Inferior parietal cortex (tissue), 1 donor: ENCODE measurements at regions not wholly inside any gene's neighbourhood (a gene's known extent, or its start where the extent isn't known, plus 50 kb on each side); places are given as distances from the start of the nearest gene placed in this dataset.

Experiments used
- DNase-seq: peaks from one replicate; pipeline ENCODE4 v3.0.0-alpha.2; 2016; ENCODE audit errors: extremely low spot score

- DNase-seq = no peak
Measured at GRCh38 chr20:7333841-7334240, 566.4 kb downstream of the BMP2 start.

DNA sequence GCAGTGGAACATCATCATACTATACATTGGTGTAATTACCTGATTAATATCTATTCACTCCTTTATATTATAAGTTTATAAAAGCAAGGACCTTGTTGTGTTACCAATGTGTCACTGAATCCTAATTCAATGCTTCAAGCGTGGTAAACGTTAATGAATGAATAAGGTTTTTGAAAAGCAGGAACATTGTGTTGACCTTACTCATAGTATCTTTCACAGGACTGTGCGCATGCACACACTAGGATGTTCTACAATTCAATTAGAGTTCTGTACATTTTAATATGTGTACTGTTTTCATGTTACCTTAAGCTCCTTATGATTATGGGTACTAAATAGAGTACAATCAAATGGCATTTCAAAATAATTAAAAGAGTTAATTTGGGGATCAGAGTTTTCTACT lies 578.5 kb downstream of the BMP2 start:
- no peak for DNase-seq

DNA sequence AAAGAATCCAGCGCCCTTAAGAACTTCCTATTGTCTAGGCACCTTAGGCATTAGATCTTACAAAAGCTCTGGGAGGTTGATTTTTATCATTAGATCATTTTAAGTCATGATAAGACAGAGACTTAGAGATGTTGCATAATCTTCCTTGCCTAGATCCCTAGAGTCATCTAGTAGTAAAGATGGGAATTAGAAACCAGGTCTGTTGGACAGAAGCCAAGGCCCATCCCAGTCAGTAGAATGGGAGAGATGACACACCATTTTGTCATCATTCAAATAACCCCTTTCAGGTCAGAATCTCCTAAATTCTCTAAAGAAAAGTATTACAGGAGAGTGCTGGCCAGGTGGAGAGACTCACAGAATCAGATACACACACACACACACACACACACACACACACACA lies 579.1 kb downstream of the BMP2 start:
- no peak for DNase-seq

DNA sequence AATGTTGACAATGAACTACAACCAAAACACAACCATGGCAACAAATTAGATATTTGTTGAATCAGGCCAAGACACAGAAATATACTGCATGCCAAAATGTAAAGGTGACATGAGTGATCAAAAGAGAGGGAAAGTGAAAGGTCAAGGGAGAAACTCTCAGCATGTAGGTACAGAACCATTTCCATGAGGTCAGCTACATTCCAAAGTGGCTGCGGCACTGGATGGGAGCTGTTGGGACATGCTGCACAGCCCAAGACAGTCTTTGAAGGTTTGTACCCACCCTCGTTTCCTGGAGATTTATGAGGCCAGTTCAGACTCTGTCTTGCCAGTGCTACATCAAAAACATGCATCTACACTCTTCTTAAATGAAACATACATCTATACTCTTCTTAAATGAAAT lies 579.9 kb downstream of the BMP2 start:
- DNase-seq = no peak

DNA sequence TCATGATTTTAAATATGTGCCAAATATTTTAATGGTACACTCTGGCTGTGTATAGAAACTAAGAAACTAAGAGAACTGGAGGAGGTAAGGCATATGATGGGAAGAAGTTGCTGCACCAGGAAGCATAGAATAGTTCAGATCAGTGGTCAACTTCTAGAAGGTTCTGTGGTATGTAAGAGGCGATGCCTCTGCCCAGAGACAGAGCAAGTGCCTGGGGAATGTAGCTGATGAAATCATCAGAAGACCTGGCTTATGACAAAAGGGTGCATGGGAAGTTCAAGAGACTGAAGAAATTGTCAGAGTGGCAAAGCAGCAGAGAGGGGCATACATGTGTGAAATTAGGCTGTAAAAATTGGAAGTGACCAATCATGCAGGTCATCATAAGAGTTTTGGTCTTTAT lies 580.8 kb downstream of the BMP2 start:
- DNase-seq = no peak

DNA sequence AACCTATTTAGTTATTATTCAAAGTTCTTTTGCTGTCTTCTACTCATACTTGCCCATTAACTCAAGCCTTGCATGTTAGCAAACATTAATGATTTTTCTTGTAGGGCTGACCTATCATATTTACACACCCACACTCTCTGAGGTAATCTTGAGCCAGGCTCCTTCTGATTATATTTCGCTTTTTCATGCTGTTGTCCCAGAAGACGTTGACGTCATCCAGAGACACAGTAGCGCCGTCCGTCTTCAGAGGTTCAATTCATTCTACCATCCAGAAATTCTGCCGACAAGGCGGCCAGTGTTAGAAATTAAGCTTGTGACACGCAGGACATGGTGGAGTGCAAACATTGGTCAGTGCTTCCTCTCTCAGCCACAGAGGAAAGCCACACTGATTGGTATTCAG lies 584.7 kb downstream of the BMP2 start:
- no peak for DNase-seq

DNA sequence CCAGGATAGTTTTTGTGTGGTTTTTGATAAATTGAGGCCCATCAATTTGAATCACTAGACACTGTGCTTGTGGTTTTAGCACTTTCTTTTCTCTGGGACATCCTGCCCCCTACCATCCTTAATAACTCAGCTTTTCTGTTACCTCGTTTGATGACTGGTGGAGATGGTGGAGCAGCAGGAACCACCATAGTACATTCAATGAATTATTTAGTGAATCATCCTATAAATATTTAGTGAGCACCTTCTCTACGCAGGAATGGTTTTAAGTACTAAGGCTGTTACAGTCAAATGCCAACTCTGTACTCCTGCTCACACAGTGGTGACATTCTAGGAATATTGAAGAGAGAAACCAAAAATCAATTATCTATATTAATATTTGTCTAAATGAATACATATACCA lies 585.2 kb downstream of the HAO1 start:
- no peak for DNase-seq

DNA sequence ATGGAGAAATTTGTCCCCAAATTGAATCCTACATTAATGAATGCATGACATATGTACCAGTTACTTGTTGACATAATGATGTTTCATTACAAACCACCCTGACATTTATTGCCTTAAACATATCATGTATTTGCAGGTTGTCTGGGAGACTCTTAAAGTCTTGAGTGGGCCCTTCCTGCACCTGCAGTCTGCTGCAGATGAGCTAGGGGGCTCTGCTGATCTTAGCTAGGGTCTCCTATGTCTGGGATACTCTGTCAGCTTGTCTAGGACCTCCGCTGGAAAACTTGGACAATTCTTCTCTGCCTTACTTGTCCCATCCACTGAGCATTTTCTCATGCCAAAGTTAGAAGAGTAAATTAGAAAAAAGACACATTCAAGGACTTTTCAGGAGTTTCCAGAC lies 581.6 kb downstream of the HAO1 start:
- no peak for DNase-seq

- no peak for DNase-seq
Measured at GRCh38 chr20:7359739-7360138, 580.5 kb downstream of the HAO1 start.

DNA sequence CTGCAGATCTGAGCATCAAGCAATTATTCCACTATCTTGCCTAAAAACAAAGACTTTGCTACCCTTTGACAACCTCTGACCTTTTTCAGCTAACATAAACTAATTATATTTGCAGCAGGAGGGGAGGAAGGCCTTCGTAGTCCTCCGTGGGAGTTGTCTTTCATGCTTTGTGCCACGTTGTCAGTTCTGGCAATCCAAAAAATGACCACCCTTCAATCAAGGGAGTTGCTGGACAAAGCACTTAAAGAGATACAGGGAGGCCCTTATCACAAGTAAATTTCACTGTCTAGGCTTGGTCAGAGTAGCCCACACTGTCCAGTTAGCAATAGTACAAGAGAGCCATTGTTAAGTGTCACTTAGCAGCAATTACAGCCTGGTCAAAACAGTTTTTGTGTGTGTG lies 578.9 kb downstream of the HAO1 start:
- no peak for DNase-seq

DNA sequence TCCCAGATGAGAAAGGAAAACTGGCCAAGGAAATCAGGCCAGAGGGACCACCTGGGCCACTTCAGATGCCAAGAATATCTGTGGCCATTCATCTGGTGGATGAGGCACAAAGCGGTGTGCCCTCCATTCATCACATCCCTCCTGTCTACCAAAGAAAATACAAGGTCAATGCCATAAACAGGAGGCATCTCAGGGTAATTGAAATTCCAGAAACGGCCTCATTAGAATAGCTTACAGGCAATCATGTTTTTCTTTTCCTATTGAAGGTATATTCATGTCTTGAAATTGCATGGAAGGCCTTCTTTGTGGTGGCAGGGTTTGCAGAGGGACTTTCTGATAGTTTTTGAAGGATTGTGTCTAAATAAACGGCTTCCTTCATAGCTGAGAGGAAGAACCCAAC lies 578.3 kb downstream of the HAO1 start:
- no peak for DNase-seq

- no peak for DNase-seq
Measured at GRCh38 chr20:7362601-7363000, 577.7 kb downstream of the HAO1 start.

DNA sequence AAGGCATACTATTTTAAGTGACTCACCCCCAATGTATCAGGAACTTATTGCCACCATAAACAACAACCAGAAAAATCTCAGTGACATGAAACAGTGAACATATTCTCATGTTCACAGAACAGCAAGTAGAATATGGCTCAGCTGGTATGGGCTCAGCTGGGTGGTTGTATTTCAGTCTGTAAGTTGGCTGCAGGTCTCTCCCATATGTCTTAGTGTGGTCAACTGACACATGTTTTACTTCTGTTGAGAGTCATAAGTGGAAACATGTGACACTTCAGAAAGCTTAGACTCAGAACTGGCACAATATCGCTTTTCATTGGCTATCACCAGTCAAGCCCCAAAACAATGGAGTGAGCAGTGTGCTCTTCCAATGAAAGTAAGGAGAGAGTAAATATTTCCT lies 574.1 kb downstream of the HAO1 start:
- DNase-seq = no peak

DNA sequence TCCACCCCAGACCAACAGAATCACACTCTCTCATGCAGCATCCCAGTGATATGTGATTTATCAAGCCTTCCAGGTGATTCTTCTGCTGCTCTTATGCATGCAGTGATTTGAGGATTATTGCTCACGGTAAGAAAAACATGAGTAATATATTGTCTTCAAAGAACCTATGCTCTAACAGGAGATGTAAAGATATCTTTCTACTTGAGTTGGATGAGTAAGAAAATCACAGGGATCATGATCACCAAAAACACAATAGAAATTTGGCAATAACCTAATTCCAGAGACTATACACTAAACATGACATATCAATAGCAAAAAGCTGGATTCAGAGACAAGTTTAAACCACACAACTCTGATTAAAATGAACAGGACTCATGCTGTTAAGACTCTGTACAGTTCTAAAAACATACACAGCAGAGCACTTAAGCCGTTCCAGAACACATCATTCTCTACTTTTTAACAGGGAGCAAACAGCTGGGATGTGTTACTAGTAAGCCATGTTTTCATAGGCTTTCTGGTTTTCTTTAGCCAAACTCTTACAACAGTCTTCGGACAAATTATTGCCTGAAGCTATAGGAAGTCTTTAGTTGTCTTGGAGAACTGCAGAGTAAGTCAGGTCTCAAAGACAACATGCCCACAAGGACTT lies 568.6 kb downstream of the HAO1 start:
- no peak for DNase-seq

DNA sequence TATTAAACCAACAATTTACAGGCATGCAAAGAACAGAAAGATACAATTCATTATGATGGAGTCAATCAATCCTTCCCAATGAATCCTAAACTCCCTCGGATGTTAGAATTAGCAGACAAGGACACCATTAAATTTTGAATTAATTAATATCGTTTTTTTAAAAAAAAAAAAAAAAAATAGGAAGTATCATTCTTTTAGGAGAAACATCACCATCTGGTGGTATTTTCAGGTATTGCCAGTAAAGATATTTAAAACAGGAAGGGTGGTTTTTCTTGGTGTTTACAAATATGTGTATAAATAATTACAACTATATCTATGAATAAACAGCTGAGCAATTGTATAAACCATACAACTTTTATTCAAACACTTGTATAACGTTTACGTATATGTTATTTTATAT lies 564.4 kb downstream of the HAO1 start:
- no peak for DNase-seq

- DNase-seq = no peak
Measured at GRCh38 chr20:7378864-7379605, 561.2 kb downstream of the HAO1 start.

GRCh38 chr20:7379621-7380220 lies 560.5 kb downstream of the HAO1 start:
- no peak for DNase-seq

GRCh38 chr20:7383216-7383615 lies 557.0 kb downstream of the HAO1 start:
- no peak for DNase-seq

GRCh38 chr20:7387638-7388193 lies 552.5 kb downstream of the HAO1 start:
- DNase-seq = no peak

DNA sequence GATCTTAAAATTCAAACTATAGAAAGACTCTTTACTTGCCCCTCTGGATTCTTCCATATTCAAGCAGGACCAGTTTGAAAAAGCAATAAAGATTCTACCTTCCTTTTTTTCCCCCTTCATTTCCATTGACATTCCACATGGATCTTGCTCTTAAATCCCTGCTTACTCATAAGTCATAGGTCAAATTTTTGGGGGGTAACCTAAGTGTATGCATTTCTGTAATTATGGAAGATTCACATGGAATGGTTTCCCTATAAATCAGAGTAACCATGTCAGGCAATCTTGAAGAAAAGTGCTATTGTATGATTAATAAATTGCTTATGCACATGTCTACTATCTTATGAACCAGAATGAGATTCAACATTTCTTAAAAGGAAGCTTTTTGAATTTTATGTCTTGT lies 551.0 kb downstream of the HAO1 start:
- DNase-seq = no peak

GRCh38 chr20:7392542-7393206 lies 547.6 kb downstream of the HAO1 start:
- peak; percentile 22 for DNase-seq

DNA sequence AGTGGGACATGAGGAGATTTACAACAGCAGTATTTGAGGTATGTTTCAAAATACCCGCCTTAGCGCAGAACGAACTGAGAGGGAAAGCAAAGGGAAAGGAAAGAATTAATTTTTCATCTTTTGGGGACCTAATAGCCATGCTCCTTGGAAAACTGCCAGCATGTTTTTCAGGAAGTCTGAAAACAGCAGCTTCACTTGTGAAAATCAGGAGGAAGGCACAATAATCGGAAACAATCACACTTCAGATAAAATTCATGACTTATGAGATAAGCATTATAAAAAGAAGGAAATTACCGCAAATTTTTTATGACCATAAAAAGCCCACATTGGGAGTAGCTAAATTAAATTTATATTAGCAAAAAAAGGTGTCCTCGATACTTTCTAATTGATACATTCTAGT lies 541.1 kb downstream of the HAO1 start:
- DNase-seq = no peak

DNA sequence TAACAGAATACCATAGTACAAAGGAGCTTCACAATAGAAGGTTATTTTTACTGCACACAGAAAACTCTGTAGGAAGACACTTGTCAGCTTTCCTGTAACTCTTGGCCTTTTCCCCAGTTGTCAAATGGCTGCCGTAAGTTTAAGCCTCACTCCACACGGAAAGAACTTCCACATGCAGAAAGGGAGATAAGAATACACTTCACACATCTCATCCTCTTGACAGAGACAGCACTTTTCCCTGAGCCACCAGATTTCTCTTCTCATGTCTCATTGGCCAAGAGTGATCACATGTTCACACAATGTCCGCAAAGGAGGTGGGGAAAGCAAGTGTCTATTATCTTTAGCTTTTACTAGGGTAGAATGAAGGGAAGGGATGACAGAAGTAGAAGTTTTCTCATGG lies 540.7 kb downstream of the HAO1 start:
- no peak for DNase-seq
